HG03139 (cell line): ENCODE measurements at regions not wholly inside any gene's neighbourhood (a gene's known extent, or its start where the extent isn't known, plus 50 kb on each side); places are given as distances from the start of the nearest gene placed in this dataset.

ENCODE experiments used
- ATAC-seq: cut with Tn5 transposase; IDR thresholded peaks from one replicate; pipeline ENCODE4 v1.9.1; 2021; ENCODE audit not compliant: unreplicated experiment

DNA sequence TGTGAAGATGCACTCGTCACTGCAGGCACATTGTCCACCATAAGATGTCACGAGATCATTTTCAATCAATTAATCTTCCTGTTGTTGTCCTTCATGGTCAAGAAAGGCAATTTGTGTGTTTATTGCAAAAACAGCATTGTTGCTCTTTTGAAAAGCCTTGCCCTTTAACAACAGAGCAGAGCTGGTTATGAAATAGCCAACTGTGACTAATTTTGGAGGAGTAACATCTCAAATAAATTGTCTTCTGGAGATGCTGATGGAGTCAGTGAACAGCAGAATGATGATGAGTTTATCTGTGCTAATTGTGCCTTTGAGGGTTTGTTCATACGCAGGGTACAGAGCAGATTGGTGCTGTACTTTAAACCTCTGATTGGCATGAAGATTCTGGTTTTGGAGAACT, 88.3 kb upstream of the E2F7 start:
- no peak for ATAC-seq

DNA sequence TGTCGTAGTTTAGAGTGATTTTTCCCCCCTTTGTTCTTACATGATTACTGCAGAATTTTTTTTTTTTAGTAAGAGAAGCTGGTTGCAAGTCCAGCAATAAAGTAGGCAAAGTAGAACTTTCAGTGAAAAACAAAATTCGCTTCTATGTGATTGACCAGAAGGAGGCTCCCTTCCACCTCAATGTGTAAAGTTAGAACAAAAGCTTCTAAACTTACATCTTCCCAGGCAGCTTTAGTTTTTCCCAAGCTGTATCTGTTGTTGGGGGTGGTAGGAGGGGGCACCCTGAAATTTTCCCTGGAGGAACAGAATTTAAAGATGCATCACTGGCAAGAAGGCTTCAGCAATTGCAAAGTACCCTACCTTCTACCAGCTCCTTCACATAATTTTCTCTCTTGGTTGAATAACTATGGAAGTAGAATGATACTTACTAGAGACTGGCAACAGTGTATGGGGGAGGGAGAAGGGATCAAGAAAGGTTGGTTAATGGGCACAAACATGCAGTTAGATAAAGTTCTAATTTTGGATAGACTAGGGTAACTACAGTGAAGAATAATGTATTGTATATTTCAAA, 87.3 kb upstream of the E2F7 start:
- no peak for ATAC-seq

GRCh38 chr12:77151030-77151429, 85.7 kb upstream of the E2F7 start:
- ATAC-seq = no peak

GRCh38 chr12:77133566-77133965, 68.2 kb upstream of the E2F7 start:
- no peak for ATAC-seq

- ATAC-seq = no peak
These were observed 66.7 kb upstream of the E2F7 start for GRCh38 chr12:77131977-77132490.

DNA sequence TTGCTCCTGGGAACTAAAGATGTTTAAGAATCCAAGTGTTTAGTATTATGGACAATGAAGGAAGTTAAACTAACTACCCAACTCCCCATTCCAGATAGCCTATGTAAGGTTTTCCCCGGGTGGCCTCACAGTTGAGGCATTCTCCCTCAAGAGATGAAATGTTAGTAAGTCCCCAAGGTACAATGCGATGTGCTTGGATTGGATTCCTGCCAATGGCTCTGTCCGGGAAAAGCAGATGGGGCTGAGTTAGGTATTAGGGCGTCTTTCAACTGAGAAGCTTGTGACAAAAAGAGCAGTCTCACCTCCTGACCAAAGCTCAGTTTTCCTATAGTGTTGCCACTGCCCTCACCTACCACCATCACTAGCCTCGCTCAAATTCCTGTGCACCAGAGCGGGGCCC, 64.8 kb upstream of the E2F7 start:
- ATAC-seq = no peak

DNA sequence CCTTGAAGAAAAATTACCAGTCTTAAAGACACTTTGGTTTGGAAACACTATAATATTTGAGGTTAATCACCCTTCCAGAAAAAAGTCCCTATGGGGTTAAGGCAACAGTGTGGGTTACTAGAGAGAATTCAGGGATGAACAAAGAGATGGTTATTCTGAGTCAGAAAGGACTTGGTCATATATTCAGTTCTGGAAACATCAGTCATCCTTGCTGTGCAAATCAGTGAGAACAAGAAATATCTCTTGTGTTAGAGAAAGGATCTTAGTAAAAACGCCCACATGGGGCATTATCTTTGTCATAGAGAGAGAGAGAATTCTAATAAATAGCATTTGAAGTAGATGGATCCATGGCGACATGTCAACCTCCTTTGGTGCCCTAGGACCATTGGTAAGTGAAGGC, 59.4 kb upstream of the E2F7 start:
- ATAC-seq = no peak

GRCh38 chr12:77122661-77123060, 57.3 kb upstream of the E2F7 start:
- ATAC-seq = no peak

- no peak for ATAC-seq
These were observed 56.9 kb upstream of the E2F7 start for GRCh38 chr12:77122236-77122635.

DNA sequence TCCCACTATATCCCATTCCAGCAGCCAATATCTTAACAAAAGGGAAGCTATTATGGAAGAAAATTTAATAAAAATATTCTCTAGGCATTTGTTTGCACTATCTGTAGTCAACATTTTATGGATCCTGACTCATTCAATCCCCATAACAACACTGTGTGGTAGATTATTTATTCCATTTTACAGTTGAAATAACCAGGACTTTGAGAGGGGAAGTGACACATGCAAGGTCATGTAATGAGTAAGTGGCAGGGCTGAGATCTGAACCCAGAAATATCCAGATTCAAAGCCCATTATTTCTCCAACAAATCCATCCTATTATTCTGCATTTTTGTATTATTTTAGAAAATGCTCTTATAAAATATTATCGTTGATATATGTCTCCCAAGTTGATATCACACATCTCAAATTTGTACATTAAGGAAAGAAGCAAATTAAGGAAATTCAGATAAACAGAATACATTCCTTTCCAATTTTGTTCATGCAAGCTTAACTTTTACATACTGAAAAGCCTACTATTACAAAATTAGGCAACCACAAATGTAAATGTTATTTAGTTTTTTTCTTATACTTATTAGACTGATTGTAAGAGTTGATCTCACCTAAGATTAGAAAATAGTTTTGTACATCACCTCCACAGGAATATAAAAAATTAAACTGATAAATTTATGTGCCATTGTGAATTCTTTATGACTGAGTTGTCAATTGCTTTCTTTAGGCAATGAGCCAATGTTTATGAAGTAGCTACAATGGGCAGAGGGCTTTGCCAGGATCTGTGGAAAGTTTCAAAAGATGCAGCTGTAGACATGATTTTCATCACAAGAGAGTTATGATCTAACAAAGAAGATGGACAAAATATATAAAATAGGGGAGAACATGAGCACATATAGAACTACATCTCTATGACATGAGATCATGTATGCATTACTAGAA, 55.1 kb upstream of the E2F7 start:
- no peak for ATAC-seq

DNA sequence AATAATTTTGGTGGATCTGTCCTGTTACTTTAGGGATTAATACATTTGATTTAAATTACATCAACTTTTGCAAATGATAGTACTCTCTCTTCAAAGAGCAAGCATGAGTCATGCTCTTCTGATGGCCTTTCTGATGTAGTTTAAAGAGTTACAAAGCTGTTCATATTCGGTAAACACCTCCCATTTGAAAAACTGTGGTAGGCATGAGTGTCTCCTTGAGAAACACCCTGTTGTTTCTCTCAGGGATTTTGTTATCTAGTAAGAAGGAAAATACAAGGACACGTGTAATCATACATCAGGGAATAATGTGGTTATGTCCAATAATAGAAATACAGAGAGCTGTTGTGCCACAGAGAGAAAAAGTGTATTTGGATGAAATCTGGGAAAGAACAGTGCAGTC, 53.3 kb upstream of the E2F7 start:
- ATAC-seq = no peak

GRCh38 chr12:77116277-77116676, 50.9 kb upstream of the E2F7 start:
- no peak for ATAC-seq

DNA sequence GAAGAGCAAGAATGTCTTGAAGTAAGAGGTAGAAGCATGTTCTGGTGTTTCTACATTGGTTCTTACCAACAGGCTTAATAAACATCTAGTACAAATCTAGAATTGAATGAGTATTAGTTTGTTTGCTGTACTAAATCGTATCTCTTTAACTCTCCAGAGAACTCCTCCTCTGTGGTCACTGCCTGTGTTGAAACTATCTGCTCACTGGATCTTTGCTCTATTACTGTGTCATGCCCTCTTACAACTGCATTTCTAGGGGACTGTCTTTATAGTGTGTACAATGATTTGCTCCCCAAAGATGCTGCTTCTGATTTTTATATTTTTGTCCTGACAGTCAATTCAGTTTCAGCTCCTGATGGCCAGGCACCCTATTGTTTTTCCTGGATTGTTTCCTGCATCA, 50.1 kb upstream of the E2F7 start:
- no peak for ATAC-seq
